Fibroblast of lung (primary cell): ENCODE measurements at regions not wholly inside any gene's neighbourhood (a gene's known extent, or its start where the extent isn't known, plus 50 kb on each side); places are given as distances from the start of the nearest gene placed in this dataset.

Experiments used
- DNase-seq, 2 donors: peaks; one replicate each; pipeline versions ENCODE4 v3.0.0 to v3.0.0-alpha.2; 2010; ENCODE audit warnings: low read depth in 2 of 2
- H2AFZ ChIP-seq: 2 replicates; pipeline ENCODE4 v1.5.1; 2012; ENCODE audit warnings: low read length, control low read depth, inconsistent platforms
- H3K27ac ChIP-seq: 2 replicates; pipeline ENCODE4 v1.5.1; 2011; ENCODE audit warnings: low read length, control low read depth; ENCODE audit not compliant: insufficient read depth
- H3K27me3 ChIP-seq: 2 replicates; pipeline ENCODE4 v1.5.1; 2011; ENCODE audit warnings: mild to moderate bottlenecking, low read length; ENCODE audit not compliant: control insufficient read depth, insufficient read depth
- H3K36me3 ChIP-seq: 2 replicates; pipeline ENCODE4 v1.5.1; 2011; ENCODE audit warnings: low read length; ENCODE audit not compliant: control insufficient read depth, insufficient read depth
- H3K4me1 ChIP-seq: 2 replicates; pipeline ENCODE4 v1.5.1; 2011; ENCODE audit warnings: low read length; ENCODE audit not compliant: control insufficient read depth, insufficient read depth; ENCODE audit errors: extremely low read depth
- H3K4me2 ChIP-seq: 2 replicates; pipeline ENCODE4 v1.5.1; 2011; ENCODE audit warnings: low read length, control low read depth; ENCODE audit not compliant: insufficient read depth; ENCODE audit errors: extremely low read depth
- H3K4me3 ChIP-seq, 4 experiments: fragments of 200-600 bp in 1 of 4; sonication (generic) in 1 of 4; replicated peaks in 1 of 4; 2 replicates each; pipeline ENCODE4 v1.5.1; 2011 to 2016; ENCODE audit warnings: low read length in 4 of 4, low read depth in 3 of 4, mild to moderate bottlenecking in 3 of 4, control low read depth in 2 of 4, inconsistent platforms in 1 of 4, mixed read lengths in 1 of 4; ENCODE audit not compliant: insufficient read depth in 1 of 4; ENCODE audit errors: control extremely low read depth in 1 of 4
- H3K79me2 ChIP-seq: 2 replicates; pipeline ENCODE4 v1.5.1; 2012; ENCODE audit warnings: mild to moderate bottlenecking, low read length, inconsistent platforms; ENCODE audit not compliant: control insufficient read depth, insufficient read depth
- H3K9ac ChIP-seq: 2 replicates; pipeline ENCODE4 v1.5.1; 2011; ENCODE audit warnings: mild to moderate bottlenecking, low read length, control low read depth; ENCODE audit not compliant: insufficient read depth
- H3K9me3 ChIP-seq: 2 replicates; pipeline ENCODE4 v1.5.1; 2012; ENCODE audit warnings: low read depth, low read length; ENCODE audit not compliant: control insufficient read depth, insufficient read depth
- H4K20me1 ChIP-seq: 2 replicates; pipeline ENCODE4 v1.5.1; 2011; ENCODE audit warnings: low read length; ENCODE audit not compliant: control insufficient read depth, insufficient read depth; ENCODE audit errors: extremely low read depth
- CTCF ChIP-seq, 2 donors: IDR thresholded peaks in 1 of 2; conservative IDR thresholded peaks in 1 of 2; 1 replicate in 1 of 2; 2 replicates in 1 of 2; pipeline ENCODE4 v1.5.1; 2011 to 2012; ENCODE audit warnings: low read length in 2 of 2, control low read depth in 1 of 2, inconsistent platforms in 1 of 2, low read depth in 1 of 2, mild to moderate bottlenecking in 1 of 2
- EZH2 ChIP-seq: IDR thresholded peaks from 2 replicates; pipeline ENCODE4 v1.5.1; 2012; ENCODE audit warnings: low read length, control low read depth, mild to moderate bottlenecking; ENCODE audit errors: missing control alignments

GRCh38 chr12:33265900-33266299 is 173.7 kb downstream of the SYT10 start:
- Histone ChIP-seq H3K27me3 (no peaks in the 10 kb centered on the region), H3K4me1 (no peaks in the 10 kb centered on the region), H4K20me1 (no peaks in the 10 kb centered on the region), H2AFZ (no peak overlapping the region), H3K4me2 (no peak overlapping the region), H3K9ac (no peak overlapping the region), H3K9me3 (no peaks in the 10 kb centered on the region), H3K36me3 (no peaks in the 10 kb centered on the region), H3K27ac (no peak overlapping the region), H3K79me2 (no peaks in the 10 kb centered on the region), H3K4me3 (no peak overlapping the region)
- TF ChIP-seq CTCF (conservative IDR thresholded peaks at IDR 0.05 in 1 of 2, IDR thresholded peaks at IDR 0.05 in 1 of 2; ENCODE audit: low read depth in 1 of 2, low read length in 2 of 2) (no peak), EZH2 (no peak)
- DNase-seq, result no peak

- TF ChIP-seq EZH2 (no peak), CTCF (conservative IDR thresholded peaks at IDR 0.05 in 1 of 2, IDR thresholded peaks at IDR 0.05 in 1 of 2; ENCODE audit: low read depth in 1 of 2, low read length in 2 of 2) (no peak)
- H3K4me2 ChIP-seq, result no peak overlapping the region
- no peaks in the 10 kb centered on the region for H3K9me3 ChIP-seq
Measured at GRCh38 chr12:33265033-33265731, 174.4 kb downstream of the SYT10 start.

GRCh38 chr12:33253178-33253577 is 186.4 kb downstream of the SYT10 start:
- H2AFZ ChIP-seq, result no peak overlapping the region
- H3K4me1 ChIP-seq, result no peaks in the 10 kb centered on the region
- H4K20me1 ChIP-seq, result no peaks in the 10 kb centered on the region
- no peaks in the 10 kb centered on the region for H3K79me2 ChIP-seq
- H3K27ac ChIP-seq, result no peak overlapping the region
- H3K9ac ChIP-seq, result no peak overlapping the region
- no peaks in the 10 kb centered on the region for H3K27me3 ChIP-seq
- DNase-seq, result no peak
- no peak overlapping the region for H3K4me3 ChIP-seq
- H3K9me3 ChIP-seq, result no peaks in the 10 kb centered on the region
- H3K36me3 ChIP-seq, result no peaks in the 10 kb centered on the region
- no peak for TF ChIP-seq EZH2
- no peak for TF ChIP-seq CTCF (conservative IDR thresholded peaks at IDR 0.05 in 1 of 2, IDR thresholded peaks at IDR 0.05 in 1 of 2; ENCODE audit: low read depth in 1 of 2, low read length in 2 of 2)
- H3K4me2 ChIP-seq, result no peak overlapping the region

More at GRCh38 chr12:33265033-33265731, 174.4 kb downstream of the SYT10 start:
- no peak overlapping the region for H2AFZ ChIP-seq
- no peak for DNase-seq
- no peaks in the 10 kb centered on the region for H3K27me3 ChIP-seq
- H3K36me3 ChIP-seq, result no peaks in the 10 kb centered on the region
- no peaks in the 10 kb centered on the region for H3K79me2 ChIP-seq
- H3K27ac ChIP-seq, result no peak overlapping the region
- H3K4me3 ChIP-seq, result no peak overlapping the region
- no peaks in the 10 kb centered on the region for H3K4me1 ChIP-seq
- H4K20me1 ChIP-seq, result no peaks in the 10 kb centered on the region
- H3K9ac ChIP-seq, result no peak overlapping the region
